BLaER1 treated with 17β-estradiol and CSF1 and Interleukin-3, amounts not matched to agents 10 nM and 100 nM (cell line): ENCODE measurements at regions not wholly inside any gene's neighbourhood (a gene's known extent, or its start where the extent isn't known, plus 50 kb on each side); places are given as distances from the start of the nearest gene placed in this dataset.
A peak's percentile ranks its signal among the peaks of the same experiment; 100 is the strongest.
"Not testable (repeated sequence)": the region's sequence is repeated elsewhere in the genome, so short reads cannot be mapped to it uniquely, and the experiment has no call there.

Source experiments
- H3K27ac ChIP-seq, 11 experiments: shearing (Covaris generic); formaldehyde crosslinking; 2 replicates each; pipeline ENCODE4 v1.8.1; 2022
- H3K27me3 ChIP-seq, 11 experiments: shearing (Covaris generic); formaldehyde crosslinking; 2 replicates each; pipeline ENCODE4 v1.8.1; 2022
- H3K36me3 ChIP-seq, 11 experiments: shearing (Covaris generic); formaldehyde crosslinking; 2 replicates each; pipeline ENCODE4 v1.8.1; 2022
- H3K4me1 ChIP-seq, 10 experiments: shearing (Covaris generic); formaldehyde crosslinking; 2 replicates each; pipeline ENCODE4 v1.8.1; 2022
- H3K4me2 ChIP-seq, 11 experiments: shearing (Covaris generic); formaldehyde crosslinking; 2 replicates each; pipeline ENCODE4 v1.8.1; 2022
- H3K4me3 ChIP-seq, 10 experiments: shearing (Covaris generic); formaldehyde crosslinking; 2 replicates each; pipeline ENCODE4 v1.8.1; 2022
- H3K9ac ChIP-seq, 11 experiments: shearing (Covaris generic); formaldehyde crosslinking; 2 replicates each; pipeline ENCODE4 v1.8.1; 2022
- H3K9me3 ChIP-seq, 11 experiments: shearing (Covaris generic); formaldehyde crosslinking; replicated peaks in 1 of 11; 2 replicates each; pipeline ENCODE4 v1.8.1; 2022
- H4K20me1 ChIP-seq, 11 experiments: shearing (Covaris generic); formaldehyde crosslinking; 2 replicates each; pipeline ENCODE4 v1.8.1; 2022
- Cebpa-rat ChIP-seq, 11 experiments: shearing (Covaris generic); IDR thresholded peaks; 2 replicates each; pipeline ENCODE4 v1.8.1; 2022

- peak overlapping the region; percentile 22 to 73 (median 53); a peak in 19 of 22 replicates for H3K4me2 ChIP-seq
- H3K27ac ChIP-seq, result no peak overlapping the region
- TF ChIP-seq Cebpa-rat (IDR thresholded peaks at IDR 0.05), result no peak
- no peaks in the 10 kb centered on the region for H3K9me3 ChIP-seq
- H3K27me3 ChIP-seq, result no peaks in the 10 kb centered on the region
- no peak overlapping the region for H3K9ac ChIP-seq
- H3K36me3 ChIP-seq, result no peaks in the 10 kb centered on the region
- peaks cover 5 to 32% (median 22%) of the 10 kb centered on the region in 10 experiments; a peak in 18 of 20 replicates for H3K4me1 ChIP-seq
- no peaks in the 10 kb centered on the region for H4K20me1 ChIP-seq
- no peak overlapping the region for H3K4me3 ChIP-seq
These were observed 127.9 kb downstream of the EVA1A start for GRCh38 chr2:75432761-75433361.

- H3K4me2 ChIP-seq, result peak overlapping the region in 8 of 11 experiments; percentile 26 to 66 (median 51); a peak in 15 of 22 replicates
- no peak overlapping the region for H3K4me3 ChIP-seq
- no peaks in the 10 kb centered on the region for H3K36me3 ChIP-seq
- no peaks in the 10 kb centered on the region for H3K9me3 ChIP-seq
- no peak overlapping the region for H3K9ac ChIP-seq
- TF ChIP-seq Cebpa-rat (IDR thresholded peaks at IDR 0.05), result no peak
- H3K27me3 ChIP-seq, result no peaks in the 10 kb centered on the region
- no peaks in the 10 kb centered on the region for H4K20me1 ChIP-seq
- no peak overlapping the region for H3K27ac ChIP-seq
- peaks cover 5 to 32% (median 22%) of the 10 kb centered on the region in 10 experiments; a peak in 18 of 20 replicates for H3K4me1 ChIP-seq
These were observed 129.0 kb downstream of the EVA1A start for GRCh38 chr2:75431763-75432162.

GRCh38 chr2:75431276-75431675 lies 129.5 kb downstream of the EVA1A start:
- Histone ChIP-seq H4K20me1 (no peaks in the 10 kb centered on the region), H3K4me3 (no peak overlapping the region), H3K9me3 (peaks cover 0 to 1% (median 0%) of the 10 kb centered on the region in 11 experiments; a peak in 1 of 22 replicates), H3K4me1 (peaks cover 5 to 32% (median 22%) of the 10 kb centered on the region in 10 experiments; a peak in 18 of 20 replicates), H3K4me2 (peak overlapping the region in 6 of 11 experiments; percentile 47 to 66 (median 58); a peak in 8 of 22 replicates), H3K36me3 (no peaks in the 10 kb centered on the region), H3K9ac (no peak overlapping the region), H3K27ac (no peak overlapping the region), H3K27me3 (no peaks in the 10 kb centered on the region)
- TF ChIP-seq Cebpa-rat (IDR thresholded peaks at IDR 0.05), result no peak

GRCh38 chr2:75430449-75430848 lies 130.3 kb downstream of the EVA1A start:
- not testable (repeated sequence) for H4K20me1 ChIP-seq, H3K36me3 ChIP-seq, H3K9ac ChIP-seq, H3K27ac ChIP-seq, H3K27me3 ChIP-seq, H3K4me3 ChIP-seq, H3K9me3 ChIP-seq
- Histone ChIP-seq H3K4me1 (peaks cover 5 to 32% (median 22%) of the 10 kb centered on the region in 10 experiments; a peak in 18 of 20 replicates), H3K4me2 (peak overlapping the region in 1 of 11 experiments; percentile 15; a peak in 2 of 22 replicates)

- H3K4me1 ChIP-seq, result peaks cover 5 to 32% (median 22%) of the 10 kb centered on the region in 10 experiments; a peak in 18 of 20 replicates
- peaks cover 8 to 18% (median 15%) of the 10 kb centered on the region in 11 experiments; a peak in 21 of 22 replicates for H3K9me3 ChIP-seq
- H3K27ac ChIP-seq, result no peak overlapping the region
- no peak overlapping the region for H3K4me2 ChIP-seq
- no peak for TF ChIP-seq Cebpa-rat (IDR thresholded peaks at IDR 0.05)
- no peak overlapping the region for H3K9ac ChIP-seq
- H3K4me3 ChIP-seq, result no peak overlapping the region
- no peaks in the 10 kb centered on the region for H4K20me1 ChIP-seq
- H3K27me3 ChIP-seq, result no peaks in the 10 kb centered on the region
- H3K36me3 ChIP-seq, result no peaks in the 10 kb centered on the region
These were observed 131.9 kb downstream of the EVA1A start for GRCh38 chr2:75428646-75429443.

- peaks cover 5 to 29% (median 18%) of the 10 kb centered on the region in 10 experiments; a peak in 18 of 20 replicates for H3K4me1 ChIP-seq
- no peak for TF ChIP-seq Cebpa-rat (IDR thresholded peaks at IDR 0.05)
- H3K27ac ChIP-seq, result no peak overlapping the region
- H3K36me3 ChIP-seq, result no peaks in the 10 kb centered on the region
- H3K27me3 ChIP-seq, result no peaks in the 10 kb centered on the region
- no peak overlapping the region for H3K9ac ChIP-seq
- H3K9me3 ChIP-seq, result peaks cover 8 to 18% (median 15%) of the 10 kb centered on the region in 11 experiments; a peak in 21 of 22 replicates
- no peaks in the 10 kb centered on the region for H4K20me1 ChIP-seq
- H3K4me3 ChIP-seq, result no peak overlapping the region
- 0 out of 22 replicates have a peak overlapping the region, but pooled peaks of 2 of the 11 experiments have one; percentile 12 to 16 for H3K4me2 ChIP-seq
These were observed 132.7 kb downstream of the EVA1A start for GRCh38 chr2:75428060-75428459.

GRCh38 chr2:75424936-75425619 lies 135.7 kb downstream of the EVA1A start:
- no peak for TF ChIP-seq Cebpa-rat (IDR thresholded peaks at IDR 0.05)
- Histone ChIP-seq H3K4me3 (no peak overlapping the region), H3K27ac (no peak overlapping the region), H3K9me3 (peaks cover 8 to 18% (median 15%) of the 10 kb centered on the region in 11 experiments; a peak in 21 of 22 replicates), H3K27me3 (no peaks in the 10 kb centered on the region), H3K9ac (no peak overlapping the region), H3K36me3 (no peaks in the 10 kb centered on the region), H3K4me1 (peaks cover 0 to under 1% (median 0%) of the 10 kb centered on the region in 10 experiments; a peak in 3 of 20 replicates), H3K4me2 (no peak overlapping the region), H4K20me1 (no peaks in the 10 kb centered on the region)

GRCh38 chr2:75421986-75422385 lies 138.8 kb downstream of the EVA1A start:
- Histone ChIP-seq H3K36me3 (no peaks in the 10 kb centered on the region), H4K20me1 (no peaks in the 10 kb centered on the region), H3K27me3 (no peaks in the 10 kb centered on the region), H3K27ac (no peak overlapping the region), H3K4me1 (peaks cover 0 to 3% (median 0%) of the 10 kb centered on the region in 10 experiments; a peak in 7 of 20 replicates), H3K4me3 (no peak overlapping the region), H3K9ac (no peak overlapping the region), H3K9me3 (peaks cover 8 to 18% (median 15%) of the 10 kb centered on the region in 11 experiments; a peak in 21 of 22 replicates), H3K4me2 (no peak overlapping the region)
- no peak for TF ChIP-seq Cebpa-rat (IDR thresholded peaks at IDR 0.05)
